Trophoblast cell (in vitro differentiated cells and primary cell): ENCODE measurements at regions not wholly inside any gene's neighbourhood (a gene's known extent, or its start where the extent isn't known, plus 50 kb on each side); places are given as distances from the start of the nearest gene placed in this dataset.

Experiments
- DNase-seq, 2 donors: peaks; one replicate each; pipeline ENCODE4 v3.0.0-alpha.2; 2016
- H2AFZ ChIP-seq: 2 replicates; pipeline ENCODE4 v1.6.1; 2013; ENCODE audit warnings: low read length, moderate library complexity, mild to moderate bottlenecking; ENCODE audit not compliant: insufficient read depth, poor library complexity
- H2AK5ac ChIP-seq: 2 replicates; pipeline ENCODE4 v1.6.1; 2013; ENCODE audit warnings: mild to moderate bottlenecking, low read length
- H2BK120ac ChIP-seq: 2 replicates; pipeline ENCODE4 v1.6.1; 2013; ENCODE audit warnings: low read length, mild to moderate bottlenecking, moderate library complexity; ENCODE audit not compliant: insufficient read depth, poor library complexity
- H2BK12ac ChIP-seq: 2 replicates; pipeline ENCODE4 v1.6.1; 2013; ENCODE audit warnings: mild to moderate bottlenecking, low read length, moderate library complexity
- H2BK5ac ChIP-seq: 2 replicates; pipeline ENCODE4 v1.6.1; 2013; ENCODE audit warnings: low read length, low read depth, moderate library complexity, mild to moderate bottlenecking; ENCODE audit not compliant: poor library complexity
- H3K14ac ChIP-seq: 2 replicates; pipeline ENCODE4 v1.6.1; 2013; ENCODE audit warnings: mild to moderate bottlenecking, low read length
- H3K18ac ChIP-seq: 2 replicates; pipeline ENCODE4 v1.6.1; 2013; ENCODE audit warnings: mild to moderate bottlenecking, low read length
- H3K23ac ChIP-seq: 2 replicates; pipeline ENCODE4 v1.6.1; 2013; ENCODE audit warnings: low read length
- H3K27ac ChIP-seq: 2 replicates; pipeline ENCODE4 v1.5.1; 2013; ENCODE audit warnings: low read depth, mild to moderate bottlenecking, inconsistent platforms, low read length, moderate library complexity
- H3K27me3 ChIP-seq: 2 replicates; pipeline ENCODE4 v1.6.1; 2013; ENCODE audit warnings: inconsistent platforms, mild to moderate bottlenecking, low read length, moderate library complexity; ENCODE audit not compliant: insufficient read depth
- H3K36me3 ChIP-seq, 2 experiments: 1 replicate in 1 of 2; 2 replicates in 1 of 2; pipeline ENCODE4 v1.6.1; 2013; ENCODE audit warnings: low read length in 2 of 2, mild to moderate bottlenecking in 2 of 2, moderate library complexity in 1 of 2; ENCODE audit not compliant: insufficient read depth in 2 of 2, control insufficient read depth in 1 of 2
- H3K4ac ChIP-seq: 2 replicates; pipeline ENCODE4 v1.6.1; 2013; ENCODE audit warnings: low read depth, mild to moderate bottlenecking, low read length, moderate library complexity
- H3K4me1 ChIP-seq, 2 experiments: 1 replicate in 1 of 2; 2 replicates in 1 of 2; pipeline ENCODE4 v1.6.1; 2013; ENCODE audit warnings: low read length in 2 of 2, mild to moderate bottlenecking in 2 of 2, moderate library complexity in 1 of 2; ENCODE audit not compliant: insufficient read depth in 2 of 2, control insufficient read depth in 1 of 2
- H3K4me2 ChIP-seq: 2 replicates; pipeline ENCODE4 v1.6.1; 2013; ENCODE audit warnings: inconsistent platforms, mild to moderate bottlenecking, low read length, moderate library complexity
- H3K4me3 ChIP-seq: 2 replicates; pipeline ENCODE4 v1.5.1; 2013; ENCODE audit warnings: mild to moderate bottlenecking, low read depth, low read length, inconsistent platforms
- H3K79me1 ChIP-seq: one replicate; pipeline ENCODE4 v1.6.1; 2013; ENCODE audit warnings: low read length
- H3K79me2 ChIP-seq: 2 replicates; pipeline ENCODE4 v1.6.1; 2013; ENCODE audit warnings: low read length, mild to moderate bottlenecking; ENCODE audit not compliant: control insufficient read depth, insufficient read depth, poor library complexity
- H3K9ac ChIP-seq: 2 replicates; pipeline ENCODE4 v1.6.1; 2013; ENCODE audit warnings: mild to moderate bottlenecking, low read length
- H3K9me3 ChIP-seq: 2 replicates; pipeline ENCODE4 v1.6.1; 2013; ENCODE audit warnings: low read depth, mild to moderate bottlenecking, control low read depth, inconsistent platforms, low read length; ENCODE audit not compliant: insufficient read depth
- H4K12ac ChIP-seq: 2 replicates; pipeline ENCODE4 v1.6.1; 2013; ENCODE audit warnings: low read depth, mild to moderate bottlenecking, low read length, moderate library complexity
- H4K8ac ChIP-seq: 2 replicates; pipeline ENCODE4 v1.6.1; 2013; ENCODE audit warnings: low read depth, mild to moderate bottlenecking, low read length, moderate library complexity
- H4K91ac ChIP-seq: one replicate; pipeline ENCODE4 v1.6.1; 2013; ENCODE audit warnings: low read depth, mild to moderate bottlenecking, low read length, moderate library complexity
- WGBS: extraction: QIAGEN DNeasy Blood & Tissue Kit; methylation state at CpG from one replicate; pipeline ENCODE4 v1.1.7; 2013; ENCODE audit warnings: missing lambda C conversion rate; ENCODE audit not compliant: insufficient read length, insufficient coverage; ENCODE audit errors: extremely low coverage; 5-methylcytosine and 5-hydroxymethylcytosine counted together

GRCh38 chr5:104283136-104283535, 720.5 kb upstream of the NUDT12 start:
- H3K79me2 ChIP-seq, result no peaks in the 10 kb centered on the region
- H2BK120ac ChIP-seq, result no peak overlapping the region
- H2AK5ac ChIP-seq, result no peak overlapping the region
- no peak overlapping the region for H3K18ac ChIP-seq
- no peak overlapping the region for H2AFZ ChIP-seq
- no peak overlapping the region for H3K4me3 ChIP-seq
- no peak for DNase-seq
- H3K9me3 ChIP-seq, result no peaks in the 10 kb centered on the region
- no peak overlapping the region for H4K8ac ChIP-seq
- no peaks in the 10 kb centered on the region for H3K4me1 ChIP-seq
- no peak overlapping the region for H3K14ac ChIP-seq
- no CpG with 5 or more reads among the region's 1 CpG for WGBS
- H3K27ac ChIP-seq, result no peak overlapping the region
- no peaks in the 10 kb centered on the region for H3K36me3 ChIP-seq
- no peaks in the 10 kb centered on the region for H3K79me1 ChIP-seq
- no peak overlapping the region for H3K4ac ChIP-seq
- H2BK5ac ChIP-seq, result no peak overlapping the region
- no peak overlapping the region for H4K12ac ChIP-seq
- no peak overlapping the region for H4K91ac ChIP-seq
- no peak overlapping the region for H2BK12ac ChIP-seq
- no peak overlapping the region for H3K4me2 ChIP-seq
- no peak overlapping the region for H3K9ac ChIP-seq
- H3K27me3 ChIP-seq, result no peaks in the 10 kb centered on the region
- H3K23ac ChIP-seq, result no peak overlapping the region

GRCh38 chr5:104273725-104274124, 711.1 kb upstream of the NUDT12 start:
- H2BK120ac ChIP-seq, result no peak overlapping the region
- no peak overlapping the region for H3K18ac ChIP-seq
- peaks cover 0 to 2% of the 10 kb centered on the region in 2 experiments for H3K4me1 ChIP-seq
- no peak overlapping the region for H4K91ac ChIP-seq
- DNase-seq, result no peak
- 100% methylated on average over 1 of the region's 2 CpGs for WGBS
- no peak overlapping the region for H2AFZ ChIP-seq
- no peak overlapping the region for H3K23ac ChIP-seq
- H3K9ac ChIP-seq, result no peak overlapping the region
- H4K12ac ChIP-seq, result no peak overlapping the region
- no peak overlapping the region for H3K4ac ChIP-seq
- H3K27ac ChIP-seq, result no peak overlapping the region
- no peak overlapping the region for H2BK12ac ChIP-seq
- no peaks in the 10 kb centered on the region for H3K27me3 ChIP-seq
- H3K79me1 ChIP-seq, result no peaks in the 10 kb centered on the region
- H3K4me2 ChIP-seq, result no peak overlapping the region
- H4K8ac ChIP-seq, result no peak overlapping the region
- no peak overlapping the region for H3K4me3 ChIP-seq
- H3K36me3 ChIP-seq, result no peaks in the 10 kb centered on the region
- H3K9me3 ChIP-seq, result no peaks in the 10 kb centered on the region
- no peak overlapping the region for H2BK5ac ChIP-seq
- H2AK5ac ChIP-seq, result no peak overlapping the region
- H3K14ac ChIP-seq, result no peak overlapping the region
- no peaks in the 10 kb centered on the region for H3K79me2 ChIP-seq

- no peaks in the 10 kb centered on the region for H3K79me2 ChIP-seq
- no peak overlapping the region for H4K91ac ChIP-seq
- no peak overlapping the region for H2BK12ac ChIP-seq
- H3K4ac ChIP-seq, result no peak overlapping the region
- H2AFZ ChIP-seq, result no peak overlapping the region
- H3K79me1 ChIP-seq, result no peaks in the 10 kb centered on the region
- H3K18ac ChIP-seq, result no peak overlapping the region
- H2AK5ac ChIP-seq, result no peak overlapping the region
- no peak overlapping the region for H3K4me3 ChIP-seq
- peaks cover 3 to 6% of the 10 kb centered on the region in 2 experiments for H3K4me1 ChIP-seq
- no peak overlapping the region for H3K14ac ChIP-seq
- no CpG with 5 or more reads among the region's 3 CpGs for WGBS
- H2BK5ac ChIP-seq, result no peak overlapping the region
- no peak overlapping the region for H3K27ac ChIP-seq
- no peak overlapping the region for H3K4me2 ChIP-seq
- H2BK120ac ChIP-seq, result no peak overlapping the region
- no peak overlapping the region for H3K9ac ChIP-seq
- H3K36me3 ChIP-seq, result no peaks in the 10 kb centered on the region
- no peaks in the 10 kb centered on the region for H3K9me3 ChIP-seq
- no peaks in the 10 kb centered on the region for H3K27me3 ChIP-seq
- H4K8ac ChIP-seq, result no peak overlapping the region
- DNase-seq, result no peak
- H4K12ac ChIP-seq, result no peak overlapping the region
- no peak overlapping the region for H3K23ac ChIP-seq
Observed at GRCh38 chr5:104267320-104268015, 704.9 kb upstream of the NUDT12 start.

GRCh38 chr5:104266161-104266560, 703.6 kb upstream of the NUDT12 start:
- Histone ChIP-seq H3K36me3 (no peaks in the 10 kb centered on the region), H3K4me1 (peaks cover 3 to 6% of the 10 kb centered on the region in 2 experiments), H3K27ac (no peak overlapping the region), H3K4ac (no peak overlapping the region), H3K9me3 (no peaks in the 10 kb centered on the region), H3K27me3 (no peaks in the 10 kb centered on the region), H4K8ac (no peak overlapping the region), H2AK5ac (no peak overlapping the region), H2BK12ac (no peak overlapping the region), H3K23ac (no peak overlapping the region), H3K18ac (no peak overlapping the region), H3K79me1 (no peaks in the 10 kb centered on the region), H3K4me3 (no peak overlapping the region), H3K9ac (no peak overlapping the region), H3K4me2 (no peak overlapping the region), H3K79me2 (no peaks in the 10 kb centered on the region), H4K12ac (no peak overlapping the region), H3K14ac (no peak overlapping the region), H4K91ac (no peak overlapping the region), H2BK120ac (no peak overlapping the region), H2BK5ac (no peak overlapping the region), H2AFZ (no peak overlapping the region)
- WGBS, result no CpG with 5 or more reads among the region's 1 CpG
- peak in 1 of 2 donors; percentile 5 for DNase-seq
